Tibial nerve (tissue), 4 donors: ENCODE measurements at regions not wholly inside any gene's neighbourhood (a gene's known extent, or its start where the extent isn't known, plus 50 kb on each side); places are given as distances from the start of the nearest gene placed in this dataset.

Experiments
- DNase-seq, 2 donors: peaks; one replicate each; pipeline ENCODE4 v3.0.0-alpha.2; 2019; ENCODE audit warnings: low spot score in 2 of 2
- H3K27ac ChIP-seq, 4 donors: fragments of 200-600 bp; sonication (generic) in 3 of 4; one replicate each; pipeline ENCODE4 v1.5.1; 2017 to 2019; ENCODE audit warnings: mild to moderate bottlenecking in 1 of 4
- H3K27me3 ChIP-seq, 2 donors: fragments of 200-600 bp; sonication (generic) in 1 of 2; one replicate each; pipeline versions ENCODE4 v1.5.1 to v1.6.0; 2017 to 2019
- H3K36me3 ChIP-seq, 3 donors: fragments of 200-600 bp; sonication (generic); one replicate each; pipeline ENCODE4 v1.5.1; 2018 to 2019
- H3K4me1 ChIP-seq, 4 donors: fragments of 200-600 bp; sonication (generic) in 3 of 4; one replicate each; pipeline ENCODE4 v1.5.1; 2017 to 2019
- H3K4me3 ChIP-seq, 4 donors: fragments of 200-600 bp; sonication (generic) in 3 of 4; one replicate each; pipeline ENCODE4 v1.5.1; 2017 to 2019; ENCODE audit warnings: mild to moderate bottlenecking in 1 of 4, moderate library complexity in 1 of 4
- H3K9me3 ChIP-seq, 4 donors: fragments of 200-600 bp; sonication (generic) in 3 of 4; one replicate each; pipeline ENCODE4 v1.5.1; 2017 to 2019
- CTCF ChIP-seq, 5 experiments: fragments of 200-600 bp in 3 of 5; fragments of 450-650 bp in 2 of 5; sonication (generic) in 3 of 5; IDR thresholded peaks; one replicate each; pipeline ENCODE4 v1.5.1; 2016 to 2019; ENCODE audit warnings: antibody characterized with exemption in 5 of 5, mild to moderate bottlenecking in 3 of 5, moderate library complexity in 2 of 5
- EP300 ChIP-seq, 2 donors: sonication (generic); formaldehyde crosslinking; IDR thresholded peaks; one replicate each; pipeline ENCODE4 v1.6.1; 2017; ENCODE audit warnings: antibody characterized with exemption in 2 of 2, mild to moderate bottlenecking in 1 of 2
- POLR2A ChIP-seq, 2 donors: fragments of 450-650 bp; IDR thresholded peaks; one replicate each; pipeline ENCODE4 v1.6.1; 2017; ENCODE audit warnings: antibody characterized with exemption in 2 of 2, mild to moderate bottlenecking in 2 of 2, moderate library complexity in 2 of 2
- WGBS, 2 donors: methylation state at CpG; one replicate each; pipeline ENCODE4 v1.1.5; 2018; 5-methylcytosine and 5-hydroxymethylcytosine counted together

GRCh38 chr13:34411894-34412293, 530.2 kb upstream of the NBEA start:
- TF ChIP-seq POLR2A (IDR thresholded peaks at IDR 0.05) = no peak
- TF ChIP-seq CTCF (IDR thresholded peaks at IDR 0.05) = no peak
- TF ChIP-seq EP300 (IDR thresholded peaks at IDR 0.05) = no peak
- H3K36me3 ChIP-seq = no peaks in the 10 kb centered on the region
- H3K9me3 ChIP-seq = no peaks in the 10 kb centered on the region
- H3K4me1 ChIP-seq = no peaks in the 10 kb centered on the region
- DNase-seq = no peak
- no peaks in the 10 kb centered on the region for H3K27me3 ChIP-seq
- no peak overlapping the region for H3K27ac ChIP-seq
- 83 to 87% methylated on average over 4 of the region's 4 CpGs for WGBS, 2 donors
- H3K4me3 ChIP-seq = no peak overlapping the region

GRCh38 chr13:34412295-34412694, 529.8 kb upstream of the NBEA start:
- H3K36me3 ChIP-seq = no peaks in the 10 kb centered on the region
- H3K4me1 ChIP-seq = no peaks in the 10 kb centered on the region
- TF ChIP-seq EP300 (IDR thresholded peaks at IDR 0.05) = no peak
- TF ChIP-seq CTCF (IDR thresholded peaks at IDR 0.05) = no peak
- TF ChIP-seq POLR2A (IDR thresholded peaks at IDR 0.05) = no peak
- H3K27ac ChIP-seq = no peak overlapping the region
- no peaks in the 10 kb centered on the region for H3K9me3 ChIP-seq
- H3K4me3 ChIP-seq = no peak overlapping the region
- H3K27me3 ChIP-seq = no peaks in the 10 kb centered on the region
- DNase-seq = no peak

GRCh38 chr13:34412817-34413375, 529.2 kb upstream of the NBEA start:
- no peaks in the 10 kb centered on the region for H3K4me1 ChIP-seq
- no peaks in the 10 kb centered on the region for H3K27me3 ChIP-seq
- no peaks in the 10 kb centered on the region for H3K36me3 ChIP-seq
- no peak for TF ChIP-seq CTCF (IDR thresholded peaks at IDR 0.05)
- TF ChIP-seq EP300 (IDR thresholded peaks at IDR 0.05) = no peak
- no peak for TF ChIP-seq POLR2A (IDR thresholded peaks at IDR 0.05)
- WGBS, 2 donors = 88 to 90% methylated on average over 2 of the region's 2 CpGs
- H3K9me3 ChIP-seq = no peaks in the 10 kb centered on the region
- no peak overlapping the region for H3K4me3 ChIP-seq
- no peak for DNase-seq
- H3K27ac ChIP-seq = no peak overlapping the region

GRCh38 chr13:34413538-34414210, 528.4 kb upstream of the NBEA start:
- 81 to 86% methylated on average over 1 of the region's 1 CpG for WGBS, 2 donors
- no peak for DNase-seq
- Histone ChIP-seq H3K9me3 (no peaks in the 10 kb centered on the region), H3K27ac (no peak overlapping the region), H3K27me3 (no peaks in the 10 kb centered on the region), H3K4me1 (no peaks in the 10 kb centered on the region), H3K36me3 (no peaks in the 10 kb centered on the region), H3K4me3 (no peak overlapping the region)
- TF ChIP-seq POLR2A (IDR thresholded peaks at IDR 0.05) (no peak), EP300 (IDR thresholded peaks at IDR 0.05) (no peak), CTCF (IDR thresholded peaks at IDR 0.05) (no peak)

GRCh38 chr13:34414616-34415015, 527.5 kb upstream of the NBEA start:
- no peak for TF ChIP-seq CTCF (IDR thresholded peaks at IDR 0.05)
- no peak for TF ChIP-seq POLR2A (IDR thresholded peaks at IDR 0.05)
- TF ChIP-seq EP300 (IDR thresholded peaks at IDR 0.05) = no peak
- Histone ChIP-seq H3K9me3 (no peaks in the 10 kb centered on the region), H3K27me3 (no peaks in the 10 kb centered on the region), H3K4me1 (no peaks in the 10 kb centered on the region), H3K27ac (no peak overlapping the region), H3K36me3 (no peaks in the 10 kb centered on the region), H3K4me3 (no peak overlapping the region)
- no peak for DNase-seq
- 82 to 89% methylated on average over 4 of the region's 4 CpGs for WGBS, 2 donors
